SK-N-SH treated with all-trans-retinoic acid at 6 μM for 48 hours (cell line): ENCODE measurements at regions not wholly inside any gene's neighbourhood (a gene's known extent, or its start where the extent isn't known, plus 50 kb on each side); places are given as distances from the start of the nearest gene placed in this dataset.

Experiments
- PATZ1 ChIP-seq: fragments of 250-450 bp; sonication (Bioruptor Pico); IDR thresholded peaks from 2 replicates; pipeline ENCODE4 v1.8.0; 2020; ENCODE audit warnings: mild to moderate bottlenecking, moderate library complexity, borderline replicate concordance
- POU6F1 ChIP-seq: fragments of 250-450 bp; sonication (Bioruptor Pico); IDR thresholded peaks from 2 replicates; pipeline ENCODE4 v1.8.0; 2021; ENCODE audit warnings: low read depth, mild to moderate bottlenecking, moderate library complexity, borderline replicate concordance

GRCh38 chr6:1004885-1005630 is 306.8 kb upstream of the FOXQ1 start:
- TF ChIP-seq POU6F1 (CRISPR knock-in tag) (no peak), PATZ1 (no peak)
